K562 (cell line): ENCODE measurements at regions not wholly inside any gene's neighbourhood (a gene's known extent, or its start where the extent isn't known, plus 50 kb on each side); places are given as distances from the start of the nearest gene placed in this dataset.

Experiments used
- ATAC-seq: fragments of 200-7000 bp; cut with Tn5 transposase; 3 replicates; pipeline ENCODE4 v1.9.1; 2020; ENCODE audit warnings: moderate library complexity
- BruUV-seq: library from RNA; stranded (reverse); fragments of 400-500 nt; replicated peaks from 2 replicates; lab custom pipeline; 2021; lab: Mats Ljungman, UMichigan
- CTCF ChIA-PET: fragments of 300-600 bp; formaldehyde crosslinking; extraction: SDS; loops from one replicate; lab custom pipeline; 2021; ENCODE audit warnings: low intra/inter-chr PET ratio; lab: Yijun Ruan, JAX
- POLR2A ChIA-PET: fragments of 300-600, 350-650 bp; sonication (Branson Sonifier 250); formaldehyde crosslinking; extraction: SDS; loops from one replicate; lab custom pipeline; 2021; ENCODE audit warnings: antibody characterized with exemption, inconsistent platforms; lab: Yijun Ruan, JAX
- DNase-seq, 4 experiments: peaks; one replicate each; pipeline versions ENCODE4 v3.0.0 to v3.0.0-alpha.2; 2011 to 2018; ENCODE audit warnings: low spot score in 3 of 4, mixed read lengths in 3 of 4; ENCODE audit errors: extremely low read depth in 1 of 4
- FAIRE-seq: peaks from 2 replicates; lab custom pipeline; 2011; peaks lifted over from hg19 to GRCh38; lab: Jason Lieb, UNC
- H2AFZ ChIP-seq: 2 replicates; pipeline ENCODE4 v1.6.0; 2011; ENCODE audit warnings: low read depth, low read length, control low read depth, inconsistent platforms
- H3K27ac ChIP-seq: fragments of 200-600 bp; 3 replicates; pipeline ENCODE4 v1.8.0; 2011; ENCODE audit warnings: low read depth, mild to moderate bottlenecking, control low read depth, inconsistent platforms, low read length, moderate library complexity, mixed read lengths; ENCODE audit errors: extremely low read depth
- H3K27me3 ChIP-seq, 2 experiments: fragments of 300-600 bp in 1 of 2; 2 replicates in 1 of 2; 3 replicates in 1 of 2; pipeline versions ENCODE4 v1.6.0 to v1.8.0; 2011; ENCODE audit warnings: inconsistent platforms in 2 of 2, low read length in 2 of 2, mild to moderate bottlenecking in 1 of 2, mixed read lengths in 1 of 2, moderate library complexity in 1 of 2; ENCODE audit not compliant: control insufficient read depth in 2 of 2, insufficient read depth in 2 of 2
- H3K36me3 ChIP-seq: fragments of 300-600 bp; 3 replicates; pipeline ENCODE4 v1.8.0; 2011; ENCODE audit warnings: mild to moderate bottlenecking, low read length, inconsistent platforms; ENCODE audit not compliant: control insufficient read depth, insufficient read depth
- H3K4me1 ChIP-seq, 2 experiments: fragments of 200-600 bp in 1 of 2; replicated peaks in 1 of 2; 2 replicates in 1 of 2; 3 replicates in 1 of 2; pipeline versions ENCODE4 v1.5.1 to v1.8.0; 2011; ENCODE audit warnings: inconsistent platforms in 2 of 2, low read length in 2 of 2, mild to moderate bottlenecking in 1 of 2, mixed read lengths in 1 of 2, moderate library complexity in 1 of 2; ENCODE audit not compliant: control insufficient read depth in 2 of 2, insufficient read depth in 2 of 2
- H3K4me2 ChIP-seq: 2 replicates; pipeline ENCODE4 v1.6.1; 2011; ENCODE audit warnings: low read length, control low read depth, inconsistent platforms, mixed read lengths; ENCODE audit not compliant: insufficient read depth
- H3K4me3 ChIP-seq: fragments of 200-600 bp; sonication (generic), shearing (Covaris generic); 2 replicates; pipeline ENCODE4 v1.5.1; 2016; ENCODE audit warnings: control low read depth, inconsistent platforms
- H3K79me2 ChIP-seq: fragments of 200-600 bp; 3 replicates; pipeline ENCODE4 v1.8.0; 2011; ENCODE audit warnings: low read length, inconsistent platforms; ENCODE audit not compliant: control insufficient read depth, insufficient read depth
- H3K9ac ChIP-seq, 2 experiments: 2 replicates each; pipeline versions ENCODE4 v1.6.0 to v1.6.1; 2011; ENCODE audit warnings: low read depth in 2 of 2, low read length in 2 of 2, control low read depth in 1 of 2, inconsistent platforms in 1 of 2, mild to moderate bottlenecking in 1 of 2, mixed read lengths in 1 of 2; ENCODE audit not compliant: insufficient read depth in 1 of 2
- H3K9me1 ChIP-seq: one replicate; pipeline ENCODE4 v1.6.0; 2011; ENCODE audit warnings: inconsistent platforms, mild to moderate bottlenecking, low read length, moderate library complexity; ENCODE audit not compliant: control insufficient read depth, insufficient read depth
- H3K9me3 ChIP-seq: replicated peaks from 2 replicates; pipeline ENCODE4 v1.5.1; 2011; ENCODE audit warnings: low read depth, low read length, inconsistent platforms; ENCODE audit not compliant: control insufficient read depth, insufficient read depth
- H4K20me1 ChIP-seq: replicated peaks from 2 replicates; pipeline ENCODE4 v1.6.1; 2011; ENCODE audit warnings: low read length, inconsistent platforms, mixed read lengths; ENCODE audit not compliant: control insufficient read depth, insufficient read depth
- CBX2 ChIP-seq: fragments of 200-600 bp; sonication (generic); IDR thresholded peaks from one replicate; pipeline ENCODE4 v1.6.1; 2012; ENCODE audit warnings: mild to moderate bottlenecking, low read length, inconsistent platforms; ENCODE audit not compliant: insufficient read depth, poor library complexity, severe bottlenecking
- ELF1 ChIP-seq: fragments of 200-800 bp; sonication (Bioruptor generic); IDR thresholded peaks from 2 replicates; pipeline ENCODE4 v1.6.1; 2016; ENCODE audit warnings: missing genetic modification characterization, missing compliant biosample characterization
- JUNB ChIP-seq: fragments of 450-650 bp; formaldehyde crosslinking; conservative IDR thresholded peaks from 2 replicates; pipeline ENCODE4 v1.4.0; 2020; ENCODE audit warnings: mild to moderate bottlenecking
- ZNF253 ChIP-seq: fragments of 250-450 bp; sonication (Bioruptor Pico); conservative IDR thresholded peaks from 2 replicates; pipeline ENCODE4 v1.6.1; 2021; ENCODE audit warnings: mild to moderate bottlenecking
- ZNF408 ChIP-seq: fragments of 250-450 bp; sonication (Bioruptor Pico); IDR thresholded peaks from 2 replicates; pipeline ENCODE4 v1.4.0; 2020; ENCODE audit warnings: low read depth, mild to moderate bottlenecking, moderate library complexity
- WGBS: fragments of 100-300 bp; shearing (Covaris generic); methylation state at CpG from one replicate; pipeline ENCODE4 v1.1.6; 2016; ENCODE audit warnings: low coverage, mixed read lengths; ENCODE audit not compliant: insufficient coverage; ENCODE audit errors: missing lambda C conversion rate; 5-methylcytosine and 5-hydroxymethylcytosine counted together
- in situ Hi-C: fragments of 300-500 bp; cut with MboI; formaldehyde crosslinking; loops from 4 replicates; pipeline ENCODE4 v1.15.0; 2018; ENCODE audit warnings: inconsistent platforms, mixed read lengths
- intact Hi-C: fragments of 100-400 bp; cut with micrococcal nuclease; formaldehyde crosslinking; loops from 2 replicates; pipeline ENCODE4 v1.14.2; 2022
- TF ChIP-seq, protein P1 (sequence below): fragments of 450-650 bp; conservative IDR thresholded peaks from 2 replicates; pipeline ENCODE4 v1.6.1; 2016; ENCODE audit warnings: missing genetic modification characterization, low read depth, mild to moderate bottlenecking, control low read depth, missing compliant biosample characterization

DNA sequence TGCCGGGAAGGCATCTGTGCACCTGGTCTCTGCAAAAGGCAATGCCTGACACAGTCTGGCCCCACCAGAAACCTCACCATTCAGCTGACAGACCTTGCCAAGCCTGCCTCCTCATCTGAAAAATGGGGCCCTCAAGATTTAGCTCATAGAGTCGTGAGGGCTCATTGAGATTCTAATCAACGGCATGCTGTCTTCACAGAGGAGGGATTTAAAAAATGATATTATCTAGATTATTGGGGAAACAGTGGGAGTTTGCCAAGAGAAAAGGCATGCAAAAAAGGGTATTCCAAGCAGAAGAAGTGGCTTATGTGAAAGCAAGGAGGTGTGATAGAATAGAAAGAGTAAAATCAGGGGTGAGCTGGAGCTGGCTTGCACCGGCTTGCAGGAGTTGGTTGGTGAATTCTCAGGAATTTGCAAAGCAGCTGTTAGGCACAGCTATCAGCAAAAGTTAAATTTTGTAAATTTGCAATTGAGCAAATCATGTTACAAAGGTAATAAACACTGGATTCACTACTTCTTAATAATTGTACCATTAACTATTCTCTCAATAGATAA, 91.7 kb upstream of the WNT4 start:
- in situ Hi-C loops: no loop called here
- no peak overlapping the region for H3K27ac ChIP-seq
- WGBS: 2% methylated on average over 4 of the region's 4 CpGs
- H3K4me1 ChIP-seq: peaks cover 0 to 9% of the 10 kb centered on the region in 2 experiments; a peak in 1 of 5 replicates
- H2AFZ ChIP-seq: no peak overlapping the region
- DNase-seq: no peak
- no peak overlapping the region for H3K4me3 ChIP-seq
- no TSS peak for BruUV-seq
- ChIA-PET POLR2A (interaction anchor here (0.5 to 1.6 kb wide), 6 partner anchors 14 to 196 kb away, joined by 3 to 7 read pairs (median 4); no protein-coding TSS in a partner anchor), CTCF (no interaction called here)
- H3K27me3 ChIP-seq: peaks cover 37 to 64% of the 10 kb centered on the region in 2 experiments
- H3K9me3 ChIP-seq: no peaks in the 10 kb centered on the region
- peaks cover 3% of the 10 kb centered on the region for H3K9me1 ChIP-seq
- H3K4me2 ChIP-seq: no peak overlapping the region
- no peaks in the 10 kb centered on the region for H3K36me3 ChIP-seq
- no peaks in the 10 kb centered on the region for H3K79me2 ChIP-seq
- intact Hi-C loops: no loop called here
- no peak for TF ChIP-seq CBX2
- TF ChIP-seq ZNF408 (CRISPR knock-in tag): no peak
- no peak for TF ChIP-seq ZNF253 (CRISPR knock-in tag)
- no peak for TF ChIP-seq JUNB (CRISPR knock-in tag)
- TF ChIP-seq, protein P1, sequence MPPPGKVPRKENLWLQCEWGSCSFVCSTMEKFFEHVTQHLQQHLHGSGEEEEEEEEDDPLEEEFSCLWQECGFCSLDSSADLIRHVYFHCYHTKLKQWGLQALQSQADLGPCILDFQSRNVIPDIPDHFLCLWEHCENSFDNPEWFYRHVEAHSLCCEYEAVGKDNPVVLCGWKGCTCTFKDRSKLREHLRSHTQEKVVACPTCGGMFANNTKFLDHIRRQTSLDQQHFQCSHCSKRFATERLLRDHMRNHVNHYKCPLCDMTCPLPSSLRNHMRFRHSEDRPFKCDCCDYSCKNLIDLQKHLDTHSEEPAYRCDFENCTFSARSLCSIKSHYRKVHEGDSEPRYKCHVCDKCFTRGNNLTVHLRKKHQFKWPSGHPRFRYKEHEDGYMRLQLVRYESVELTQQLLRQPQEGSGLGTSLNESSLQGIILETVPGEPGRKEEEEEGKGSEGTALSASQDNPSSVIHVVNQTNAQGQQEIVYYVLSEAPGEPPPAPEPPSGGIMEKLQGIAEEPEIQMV (tag): no peak
- TF ChIP-seq ELF1: no peak
- H4K20me1 ChIP-seq: peaks cover 38% of the 10 kb centered on the region
- ATAC-seq: no peak
- H3K9ac ChIP-seq: no peak overlapping the region
- FAIRE-seq: no peak
